K562 (cell line): ENCODE measurements at regions not wholly inside any gene's neighbourhood (a gene's known extent, or its start where the extent isn't known, plus 50 kb on each side); places are given as distances from the start of the nearest gene placed in this dataset.
A peak's percentile ranks its signal among the peaks of the same experiment; 100 is the strongest.

ENCODE experiments used
- ATAC-seq: fragments of 200-7000 bp; cut with Tn5 transposase; 3 replicates; pipeline ENCODE4 v1.9.1; 2020; ENCODE audit warnings: moderate library complexity
- BruUV-seq: library from RNA; stranded (reverse); fragments of 400-500 nt; replicated peaks from 2 replicates; lab custom pipeline; 2021; lab: Mats Ljungman, UMichigan
- CTCF ChIA-PET: fragments of 300-600 bp; formaldehyde crosslinking; extraction: SDS; loops from one replicate; lab custom pipeline; 2021; ENCODE audit warnings: low intra/inter-chr PET ratio; lab: Yijun Ruan, JAX
- POLR2A ChIA-PET: fragments of 300-600, 350-650 bp; sonication (Branson Sonifier 250); formaldehyde crosslinking; extraction: SDS; loops from one replicate; lab custom pipeline; 2021; ENCODE audit warnings: antibody characterized with exemption, inconsistent platforms; lab: Yijun Ruan, JAX
- DNase-seq, 4 experiments: peaks; one replicate each; pipeline versions ENCODE4 v3.0.0 to v3.0.0-alpha.2; 2011 to 2018; ENCODE audit warnings: low spot score in 3 of 4, mixed read lengths in 3 of 4; ENCODE audit errors: extremely low read depth in 1 of 4
- FAIRE-seq: peaks from 2 replicates; lab custom pipeline; 2011; peaks lifted over from hg19 to GRCh38; lab: Jason Lieb, UNC
- H2AFZ ChIP-seq: 2 replicates; pipeline ENCODE4 v1.6.0; 2011; ENCODE audit warnings: low read depth, low read length, control low read depth, inconsistent platforms
- H3K27ac ChIP-seq: fragments of 200-600 bp; 3 replicates; pipeline ENCODE4 v1.8.0; 2011; ENCODE audit warnings: low read depth, mild to moderate bottlenecking, control low read depth, inconsistent platforms, low read length, moderate library complexity, mixed read lengths; ENCODE audit errors: extremely low read depth
- H3K27me3 ChIP-seq, 2 experiments: fragments of 300-600 bp in 1 of 2; 2 replicates in 1 of 2; 3 replicates in 1 of 2; pipeline versions ENCODE4 v1.6.0 to v1.8.0; 2011; ENCODE audit warnings: inconsistent platforms in 2 of 2, low read length in 2 of 2, mild to moderate bottlenecking in 1 of 2, mixed read lengths in 1 of 2, moderate library complexity in 1 of 2; ENCODE audit not compliant: control insufficient read depth in 2 of 2, insufficient read depth in 2 of 2
- H3K36me3 ChIP-seq: fragments of 300-600 bp; 3 replicates; pipeline ENCODE4 v1.8.0; 2011; ENCODE audit warnings: mild to moderate bottlenecking, low read length, inconsistent platforms; ENCODE audit not compliant: control insufficient read depth, insufficient read depth
- H3K4me1 ChIP-seq, 2 experiments: fragments of 200-600 bp in 1 of 2; replicated peaks in 1 of 2; 2 replicates in 1 of 2; 3 replicates in 1 of 2; pipeline versions ENCODE4 v1.5.1 to v1.8.0; 2011; ENCODE audit warnings: inconsistent platforms in 2 of 2, low read length in 2 of 2, mild to moderate bottlenecking in 1 of 2, mixed read lengths in 1 of 2, moderate library complexity in 1 of 2; ENCODE audit not compliant: control insufficient read depth in 2 of 2, insufficient read depth in 2 of 2
- H3K4me2 ChIP-seq: 2 replicates; pipeline ENCODE4 v1.6.1; 2011; ENCODE audit warnings: low read length, control low read depth, inconsistent platforms, mixed read lengths; ENCODE audit not compliant: insufficient read depth
- H3K4me3 ChIP-seq: fragments of 200-600 bp; sonication (generic), shearing (Covaris generic); 2 replicates; pipeline ENCODE4 v1.5.1; 2016; ENCODE audit warnings: control low read depth, inconsistent platforms
- H3K79me2 ChIP-seq: fragments of 200-600 bp; 3 replicates; pipeline ENCODE4 v1.8.0; 2011; ENCODE audit warnings: low read length, inconsistent platforms; ENCODE audit not compliant: control insufficient read depth, insufficient read depth
- H3K9ac ChIP-seq, 2 experiments: 2 replicates each; pipeline versions ENCODE4 v1.6.0 to v1.6.1; 2011; ENCODE audit warnings: low read depth in 2 of 2, low read length in 2 of 2, control low read depth in 1 of 2, inconsistent platforms in 1 of 2, mild to moderate bottlenecking in 1 of 2, mixed read lengths in 1 of 2; ENCODE audit not compliant: insufficient read depth in 1 of 2
- H3K9me1 ChIP-seq: one replicate; pipeline ENCODE4 v1.6.0; 2011; ENCODE audit warnings: inconsistent platforms, mild to moderate bottlenecking, low read length, moderate library complexity; ENCODE audit not compliant: control insufficient read depth, insufficient read depth
- H3K9me3 ChIP-seq: replicated peaks from 2 replicates; pipeline ENCODE4 v1.5.1; 2011; ENCODE audit warnings: low read depth, low read length, inconsistent platforms; ENCODE audit not compliant: control insufficient read depth, insufficient read depth
- H4K20me1 ChIP-seq: replicated peaks from 2 replicates; pipeline ENCODE4 v1.6.1; 2011; ENCODE audit warnings: low read length, inconsistent platforms, mixed read lengths; ENCODE audit not compliant: control insufficient read depth, insufficient read depth
- CEBPG ChIP-seq, 3 experiments: fragments of 200-800 bp in 1 of 3; sonication (Bioruptor generic) in 1 of 3; sonication (generic) in 1 of 3; formaldehyde crosslinking in 1 of 3; IDR thresholded peaks in 2 of 3; conservative IDR thresholded peaks in 1 of 3; 2 replicates each; pipeline versions ENCODE4 v1.6.1 to v1.8.0; 2016 to 2022; ENCODE audit warnings: missing compliant biosample characterization in 2 of 3, missing genetic modification characterization in 2 of 3, mild to moderate bottlenecking in 1 of 3, missing genetic modification reagents in 1 of 3
- CREM ChIP-seq: IDR thresholded peaks from 2 replicates; pipeline ENCODE4 v1.6.1; 2014; ENCODE audit warnings: antibody characterized with exemption, low read depth
- GTF2A2 ChIP-seq: IDR thresholded peaks from 2 replicates; pipeline ENCODE4 v1.6.1; 2016; ENCODE audit warnings: mild to moderate bottlenecking, missing genetic modification characterization, missing compliant biosample characterization
- MYBL2 ChIP-seq, 2 experiments: fragments of 450-650 bp in 1 of 2; sonication (generic) in 1 of 2; formaldehyde crosslinking in 1 of 2; IDR thresholded peaks; 2 replicates each; pipeline versions ENCODE4 v1.6.1 to v1.8.1; 2017 to 2022; ENCODE audit warnings: borderline replicate concordance in 1 of 2, inconsistent platforms in 1 of 2, low read depth in 1 of 2, mild to moderate bottlenecking in 1 of 2, missing genetic modification reagents in 1 of 2, moderate library complexity in 1 of 2
- NFIX ChIP-seq: fragments of 250-450 bp; sonication (Bioruptor Pico); IDR thresholded peaks from 2 replicates; pipeline ENCODE4 v1.4.0; 2020; ENCODE audit warnings: low read depth, mild to moderate bottlenecking, moderate library complexity
- NR1H2 ChIP-seq: sonication (generic); formaldehyde crosslinking; IDR thresholded peaks from 2 replicates; pipeline ENCODE4 v1.4.0; 2020; ENCODE audit warnings: mild to moderate bottlenecking, missing genetic modification reagents
- RBFOX2 ChIP-seq: fragments of 200-400 bp; formaldehyde crosslinking; IDR thresholded peaks from 2 replicates; pipeline ENCODE4 v1.6.1; 2017; ENCODE audit warnings: low read depth, mild to moderate bottlenecking, low read length, moderate library complexity
- YBX1 ChIP-seq: fragments of 450-650 bp; IDR thresholded peaks from 2 replicates; pipeline ENCODE4 v1.7.1; 2016; ENCODE audit warnings: mild to moderate bottlenecking
- ZBTB17 ChIP-seq: fragments of 450-650 bp; formaldehyde crosslinking; IDR thresholded peaks from 2 replicates; pipeline ENCODE4 v1.4.0; 2020; ENCODE audit warnings: mild to moderate bottlenecking
- ZNF76 ChIP-seq: fragments of 250-450 bp; sonication (Bioruptor Pico); IDR thresholded peaks from 2 replicates; pipeline ENCODE4 v1.4.0; 2020; ENCODE audit warnings: mild to moderate bottlenecking, moderate library complexity, borderline replicate concordance
- WGBS: fragments of 100-300 bp; shearing (Covaris generic); methylation state at CpG from one replicate; pipeline ENCODE4 v1.1.6; 2016; ENCODE audit warnings: low coverage, mixed read lengths; ENCODE audit not compliant: insufficient coverage; ENCODE audit errors: missing lambda C conversion rate; 5-methylcytosine and 5-hydroxymethylcytosine counted together
- in situ Hi-C: fragments of 300-500 bp; cut with MboI; formaldehyde crosslinking; loops from 4 replicates; pipeline ENCODE4 v1.15.0; 2018; ENCODE audit warnings: inconsistent platforms, mixed read lengths
- intact Hi-C: fragments of 100-400 bp; cut with micrococcal nuclease; formaldehyde crosslinking; loops from 2 replicates; pipeline ENCODE4 v1.14.2; 2022
- TF ChIP-seq, protein P1 (sequence below): sonication (generic); formaldehyde crosslinking; IDR thresholded peaks from 2 replicates; pipeline ENCODE4 v1.8.0; 2022; ENCODE audit warnings: mild to moderate bottlenecking, low read depth, missing genetic modification reagents

DNA sequence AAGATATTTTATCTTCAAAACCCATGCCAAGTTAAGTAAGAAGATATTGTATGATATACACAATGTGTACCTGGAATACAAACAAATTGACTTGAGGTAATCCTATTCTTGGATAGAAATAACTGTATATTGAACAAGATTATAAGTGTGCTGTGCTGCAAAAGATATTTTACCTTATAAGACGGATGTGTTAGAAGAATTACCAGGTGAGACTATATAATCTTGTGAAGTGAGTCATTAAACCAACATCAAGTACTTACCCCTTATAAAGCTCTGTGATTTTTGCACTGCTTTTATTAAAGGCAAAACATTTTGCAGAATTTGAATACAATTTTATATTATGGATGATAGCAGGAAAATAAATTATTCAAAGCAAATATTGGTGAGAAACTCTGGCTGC lies 570.0 kb downstream of the MMUT start:
- CTCF ChIA-PET = no interaction called here
- intact Hi-C loops = loop anchor here (2.0 kb wide), 1 partner anchor 72 kb away; no protein-coding TSS in a partner anchor

DNA sequence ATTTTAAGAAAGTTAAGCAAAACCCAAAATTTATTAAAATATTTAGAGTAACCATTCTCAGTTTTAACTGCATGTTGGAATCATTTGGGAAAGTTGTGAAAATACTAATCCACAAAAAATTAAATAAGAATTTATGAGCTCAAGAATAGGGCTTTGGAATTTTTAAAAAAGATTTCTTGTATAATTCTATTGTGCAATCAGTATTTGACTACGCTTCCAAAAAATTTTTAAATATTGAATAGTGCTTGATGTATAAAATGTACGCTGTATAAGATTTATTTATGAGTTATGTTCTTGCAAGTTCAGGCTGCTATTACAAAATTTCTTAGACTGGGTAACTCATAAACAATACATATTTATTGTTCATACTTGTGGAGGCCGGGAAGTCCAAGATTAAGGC lies 571.7 kb downstream of the MMUT start:
- H3K9me3 ChIP-seq = no peaks in the 10 kb centered on the region
- intact Hi-C loops = no loop called here
- H3K27ac ChIP-seq = no peak overlapping the region
- H3K79me2 ChIP-seq = no peaks in the 10 kb centered on the region
- 3% methylated on average over 3 of the region's 3 CpGs for WGBS
- H3K4me3 ChIP-seq = no peak overlapping the region
- no peaks in the 10 kb centered on the region for H3K4me1 ChIP-seq
- no peak overlapping the region for H3K9ac ChIP-seq
- FAIRE-seq = no peak
- ChIA-PET POLR2A (no interaction called here), CTCF (no interaction called here)
- TF ChIP-seq CEBPG (CRISPR knock-in tag; IDR thresholded peaks at IDR 0.05) = no peak
- peak in 1 of 2 experiments; percentile 72; a peak in 2 of 4 replicates for TF ChIP-seq CEBPG (tag; conservative IDR thresholded peaks at IDR 0.05 in 1 of 2, IDR thresholded peaks at IDR 0.05 in 1 of 2)
- no peak for TF ChIP-seq MYBL2 (IDR thresholded peaks at IDR 0.05; ENCODE audit: low read depth)
- TF ChIP-seq MYBL2 (CRISPR knock-in tag; IDR thresholded peaks at IDR 0.05; ENCODE audit: borderline replicate concordance) = no peak
- in situ Hi-C loops = no loop called here
- H3K9me1 ChIP-seq = no peaks in the 10 kb centered on the region
- DNase-seq = no peak
- H4K20me1 ChIP-seq = no peaks in the 10 kb centered on the region
- ATAC-seq = no peak
- no peaks in the 10 kb centered on the region for H3K27me3 ChIP-seq
- H2AFZ ChIP-seq = no peak overlapping the region
- H3K36me3 ChIP-seq = no peaks in the 10 kb centered on the region
- no TSS peak for BruUV-seq
- H3K4me2 ChIP-seq = no peak overlapping the region

More for the DNA sequence above, 570.0 kb downstream of the MMUT start:
- FAIRE-seq (no peak), DNase-seq (no peak), ATAC-seq (no peak)
- Histone ChIP-seq H3K9me1 (no peaks in the 10 kb centered on the region), H3K9me3 (no peaks in the 10 kb centered on the region), H3K79me2 (no peaks in the 10 kb centered on the region), H2AFZ (no peak overlapping the region), H3K27me3 (no peaks in the 10 kb centered on the region), H3K4me2 (no peak overlapping the region), H3K36me3 (no peaks in the 10 kb centered on the region), H3K4me3 (no peak overlapping the region), H3K4me1 (no peaks in the 10 kb centered on the region), H3K9ac (no peak overlapping the region), H3K27ac (no peak overlapping the region), H4K20me1 (no peaks in the 10 kb centered on the region)
- WGBS = 0% methylated on average over 1 of the region's 1 CpG
- no peak for TF ChIP-seq ZBTB17 (CRISPR knock-in tag)
- no peak for TF ChIP-seq CREM
- no peak for TF ChIP-seq NR1H2
- TF ChIP-seq ZNF76 (CRISPR knock-in tag) = no peak
- TF ChIP-seq YBX1 = no peak
- TF ChIP-seq, protein P1, sequence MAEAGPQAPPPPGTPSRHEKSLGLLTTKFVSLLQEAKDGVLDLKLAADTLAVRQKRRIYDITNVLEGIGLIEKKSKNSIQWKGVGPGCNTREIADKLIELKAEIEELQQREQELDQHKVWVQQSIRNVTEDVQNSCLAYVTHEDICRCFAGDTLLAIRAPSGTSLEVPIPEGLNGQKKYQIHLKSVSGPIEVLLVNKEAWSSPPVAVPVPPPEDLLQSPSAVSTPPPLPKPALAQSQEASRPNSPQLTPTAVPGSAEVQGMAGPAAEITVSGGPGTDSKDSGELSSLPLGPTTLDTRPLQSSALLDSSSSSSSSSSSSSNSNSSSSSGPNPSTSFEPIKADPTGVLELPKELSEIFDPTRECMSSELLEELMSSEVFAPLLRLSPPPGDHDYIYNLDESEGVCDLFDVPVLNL (CRISPR knock-in tag) = no peak
- no peak for TF ChIP-seq RBFOX2
- no peak for TF ChIP-seq GTF2A2 (tag)
- no peak for TF ChIP-seq NFIX
- BruUV-seq = no TSS peak
- POLR2A ChIA-PET = no interaction called here
- in situ Hi-C loops = no loop called here
